H1 (cell line): ENCODE measurements at regions not wholly inside any gene's neighbourhood (a gene's known extent, or its start where the extent isn't known, plus 50 kb on each side); places are given as distances from the start of the nearest gene placed in this dataset.

Source experiments
- CTCF ChIA-PET: fragments of 300-600 bp; sonication (Branson Sonifier 250); formaldehyde crosslinking; loops from one replicate; lab custom pipeline; 2021; ENCODE audit not compliant: partially characterized antibody; lab: Charles Lee
- POLR2A ChIA-PET: fragments of 300-600 bp; sonication (Branson Sonifier 250); formaldehyde crosslinking; loops from one replicate; lab custom pipeline; 2021; ENCODE audit warnings: inconsistent platforms; ENCODE audit not compliant: partially characterized antibody; lab: Charles Lee
- DNase-seq, 2 experiments: peaks; one replicate each; pipeline versions ENCODE4 v3.0.0 to v3.0.0-alpha.2; 2010 to 2022; ENCODE audit warnings: low spot score in 2 of 2, low read depth in 1 of 2, mixed read lengths in 1 of 2
- FAIRE-seq: peaks from 2 replicates; lab custom pipeline; 2011; peaks lifted over from hg19 to GRCh38; lab: Jason Lieb, UNC
- H2AFZ ChIP-seq: 2 replicates; pipeline ENCODE4 v1.8.1; 2012; ENCODE audit warnings: low read length, inconsistent platforms
- H2AK5ac ChIP-seq: 2 replicates; pipeline ENCODE4 v1.6.1; 2013; ENCODE audit warnings: low read depth, low read length
- H2BK120ac ChIP-seq: replicated peaks from 2 replicates; pipeline ENCODE3; 2013; ENCODE audit warnings: low read depth, low read length, inconsistent platforms
- H2BK12ac ChIP-seq: 2 replicates; pipeline ENCODE4 v1.6.1; 2013; ENCODE audit warnings: low read depth, low read length
- H2BK15ac ChIP-seq: 2 replicates; pipeline ENCODE4 v1.6.1; 2013; ENCODE audit warnings: low read length
- H2BK20ac ChIP-seq: 2 replicates; pipeline ENCODE4 v1.6.1; 2013; ENCODE audit warnings: low read length
- H2BK5ac ChIP-seq: 2 replicates; pipeline ENCODE4 v1.6.1; 2013; ENCODE audit warnings: low read depth, low read length
- H3K14ac ChIP-seq: 2 replicates; pipeline ENCODE4 v1.6.1; 2013; ENCODE audit warnings: inconsistent platforms; ENCODE audit not compliant: insufficient read length
- H3K18ac ChIP-seq: 2 replicates; pipeline ENCODE4 v1.6.1; 2013; ENCODE audit warnings: low read length; ENCODE audit errors: extremely low read depth
- H3K23ac ChIP-seq: 2 replicates; pipeline ENCODE4 v1.6.1; 2013; ENCODE audit warnings: inconsistent platforms; ENCODE audit not compliant: insufficient read length
- H3K23me2 ChIP-seq: 2 replicates; pipeline ENCODE4 v1.6.1; 2013; ENCODE audit warnings: low read depth, low read length
- H3K27ac ChIP-seq: 2 replicates; pipeline ENCODE4 v1.6.1; 2011; ENCODE audit warnings: low read depth, low read length, inconsistent platforms
- H3K27me3 ChIP-seq, 4 experiments: replicated peaks in 1 of 4; 1 replicate in 1 of 4; 2 replicates in 3 of 4; pipeline versions ENCODE4 v1.6.1 to v1.8.1; 2011 to 2013; ENCODE audit warnings: low read length in 3 of 4, mild to moderate bottlenecking in 3 of 4, inconsistent platforms in 2 of 4, mixed read lengths in 2 of 4, moderate library complexity in 1 of 4; ENCODE audit not compliant: control insufficient read depth in 3 of 4, insufficient read depth in 3 of 4; ENCODE audit errors: extremely low read depth in 1 of 4
- H3K36me3 ChIP-seq, 4 experiments: 2 replicates each; pipeline versions ENCODE4 v1.6.1 to v1.8.1; 2011 to 2013; ENCODE audit warnings: mild to moderate bottlenecking in 4 of 4, low read length in 3 of 4, moderate library complexity in 2 of 4, control low read depth in 1 of 4, inconsistent platforms in 1 of 4; ENCODE audit not compliant: insufficient read depth in 4 of 4, control insufficient read depth in 2 of 4
- H3K4ac ChIP-seq: replicated peaks from 2 replicates; pipeline ENCODE3; 2013; ENCODE audit warnings: low read length, low read depth, mixed read lengths, inconsistent platforms; ENCODE audit not compliant: insufficient read length
- H3K4me1 ChIP-seq, 4 experiments: replicated peaks in 1 of 4; 1 replicate in 1 of 4; 2 replicates in 3 of 4; pipeline versions ENCODE4 v1.6.1 to v1.8.1; 2011 to 2013; ENCODE audit warnings: low read length in 3 of 4, inconsistent platforms in 2 of 4, mixed read lengths in 1 of 4; ENCODE audit not compliant: insufficient read depth in 4 of 4, control insufficient read depth in 3 of 4
- H3K4me2 ChIP-seq, 2 experiments: 2 replicates each; pipeline versions ENCODE4 v1.6.1 to v1.8.1; 2011 to 2013; ENCODE audit warnings: low read depth in 2 of 2, low read length in 2 of 2, control low read depth in 1 of 2, inconsistent platforms in 1 of 2, mild to moderate bottlenecking in 1 of 2; ENCODE audit not compliant: insufficient read depth in 1 of 2
- H3K4me3 ChIP-seq, 4 experiments: fragments of 200-600, 300-600 bp in 1 of 4; sonication (generic), shearing (Covaris generic), sonication (Bioruptor Twin) in 1 of 4; 2 replicates each; pipeline versions ENCODE4 v1.5.1 to v1.8.1; 2011 to 2016; ENCODE audit warnings: low read length in 4 of 4, low read depth in 3 of 4, control low read depth in 2 of 4, inconsistent platforms in 2 of 4, mild to moderate bottlenecking in 2 of 4, mixed read lengths in 1 of 4, moderate library complexity in 1 of 4; ENCODE audit not compliant: insufficient read depth in 2 of 4; ENCODE audit errors: extremely low read depth in 1 of 4
- H3K56ac ChIP-seq: replicated peaks from 2 replicates; pipeline ENCODE3; 2013; ENCODE audit warnings: low read depth, mild to moderate bottlenecking, mixed read lengths, low read length, inconsistent platforms; ENCODE audit not compliant: insufficient read length
- H3K79me1 ChIP-seq: 2 replicates; pipeline ENCODE4 v1.6.1; 2013; ENCODE audit warnings: low read depth, low read length, control low read depth
- H3K79me2 ChIP-seq, 2 experiments: 2 replicates each; pipeline versions ENCODE4 v1.6.1 to v1.8.1; 2012 to 2013; ENCODE audit warnings: low read length in 2 of 2, mild to moderate bottlenecking in 2 of 2, inconsistent platforms in 1 of 2; ENCODE audit not compliant: insufficient read depth in 2 of 2, control insufficient read depth in 1 of 2
- H3K9ac ChIP-seq, 4 experiments: replicated peaks in 1 of 4; 1 replicate in 1 of 4; 2 replicates in 3 of 4; pipeline versions ENCODE4 v1.6.1 to v1.8.1; 2011 to 2013; ENCODE audit warnings: low read depth in 3 of 4, low read length in 3 of 4, control low read depth in 2 of 4, mild to moderate bottlenecking in 2 of 4, moderate library complexity in 2 of 4, inconsistent platforms in 1 of 4; ENCODE audit errors: extremely low read depth in 1 of 4
- H3K9me3 ChIP-seq, 2 experiments: 2 replicates each; pipeline versions ENCODE4 v1.6.1 to v1.8.1; 2012 to 2013; ENCODE audit warnings: mild to moderate bottlenecking in 2 of 2, moderate library complexity in 2 of 2, control low read depth in 1 of 2, inconsistent platforms in 1 of 2, low read depth in 1 of 2, low read length in 1 of 2, mixed read lengths in 1 of 2; ENCODE audit not compliant: insufficient read depth in 2 of 2
- H4K20me1 ChIP-seq, 2 experiments: replicated peaks in 1 of 2; 2 replicates each; pipeline versions ENCODE3 to v1.8.1; 2011 to 2013; ENCODE audit warnings: inconsistent platforms in 2 of 2, low read length in 2 of 2, mild to moderate bottlenecking in 1 of 2; ENCODE audit not compliant: insufficient read depth in 2 of 2, control insufficient read depth in 1 of 2
- H4K5ac ChIP-seq: 2 replicates; pipeline ENCODE4 v1.6.1; 2013; ENCODE audit warnings: low read length, low read depth, mixed read lengths, inconsistent platforms; ENCODE audit not compliant: insufficient read length
- H4K8ac ChIP-seq: 2 replicates; pipeline ENCODE4 v1.8.0; 2013; ENCODE audit warnings: mild to moderate bottlenecking, moderate library complexity, low read length, inconsistent platforms; ENCODE audit not compliant: insufficient read depth; ENCODE audit errors: extremely low read depth
- H4K91ac ChIP-seq: replicated peaks from 2 replicates; pipeline ENCODE3; 2013; ENCODE audit warnings: low read length, mixed read lengths, inconsistent platforms; ENCODE audit not compliant: insufficient read length
- BCL11A ChIP-seq, 2 experiments: IDR thresholded peaks; one replicate each; pipeline ENCODE4 v1.6.1; 2011; ENCODE audit warnings: low read depth in 2 of 2, low read length in 2 of 2, mild to moderate bottlenecking in 2 of 2
- CEBPB ChIP-seq: IDR thresholded peaks from 2 replicates; pipeline ENCODE4 v1.6.1; 2012; ENCODE audit warnings: low read depth, low read length
- EP300 ChIP-seq, 2 experiments: IDR thresholded peaks; 1 replicate in 1 of 2; 2 replicates in 1 of 2; pipeline ENCODE4 v1.6.1; 2011 to 2012; ENCODE audit warnings: low read depth in 2 of 2, low read length in 2 of 2, mild to moderate bottlenecking in 2 of 2, borderline replicate concordance in 1 of 2, inconsistent platforms in 1 of 2, moderate library complexity in 1 of 2
- JUN ChIP-seq: IDR thresholded peaks from 2 replicates; pipeline ENCODE4 v1.6.1; 2011; ENCODE audit warnings: low read depth, mild to moderate bottlenecking, improper control_type of control experiment, low read length
- NANOG ChIP-seq: IDR thresholded peaks from 2 replicates; pipeline ENCODE4 v1.6.1; 2011; ENCODE audit warnings: low read length, low read depth, mild to moderate bottlenecking, inconsistent platforms; ENCODE audit not compliant: insufficient read depth, poor library complexity, severe bottlenecking
- NRF1 ChIP-seq: IDR thresholded peaks from 2 replicates; pipeline ENCODE4 v1.6.1; 2011; ENCODE audit warnings: mild to moderate bottlenecking, low read depth, low read length, improper control_type of control experiment
- PHF8 ChIP-seq: fragments of 200-600 bp; sonication (generic); conservative IDR thresholded peaks from 2 replicates; pipeline ENCODE4 v1.7.1; 2012; ENCODE audit warnings: low read depth, mild to moderate bottlenecking, inconsistent platforms, low read length, moderate library complexity
- SIRT6 ChIP-seq: IDR thresholded peaks from one replicate; pipeline ENCODE4 v1.7.1; 2012; ENCODE audit warnings: low read length, inconsistent platforms
- SUZ12 ChIP-seq: fragments of 200-600 bp; sonication (generic); IDR thresholded peaks from 2 replicates; pipeline ENCODE4 v1.6.1; 2012; ENCODE audit warnings: mild to moderate bottlenecking, inconsistent platforms, low read length, moderate library complexity, mixed read lengths
- TAF7 ChIP-seq: optimal IDR thresholded peaks from 2 replicates; pipeline ENCODE3; 2011; ENCODE audit warnings: low read depth, mild to moderate bottlenecking, inconsistent platforms, low read length, moderate library complexity, borderline replicate concordance
- TEAD4 ChIP-seq: IDR thresholded peaks from 2 replicates; pipeline ENCODE4 v1.6.1; 2012; ENCODE audit warnings: low read depth, low read length, inconsistent platforms, mixed read lengths
- ZNF274 ChIP-seq: IDR thresholded peaks from 2 replicates; pipeline ENCODE4 v1.7.0; 2012; ENCODE audit warnings: low read length, borderline replicate concordance; ENCODE audit errors: extremely low read depth
- WGBS, 2 experiments: shearing (Covaris generic) in 1 of 2; methylation state at CpG; one replicate each; pipeline versions ENCODE4 v1.1.6 to v1.1.7; 2013 to 2015; ENCODE audit warnings: low lambda C conversion rate in 2 of 2, mixed read lengths in 2 of 2, inconsistent platforms in 1 of 2, low coverage in 1 of 2, missing lambda C conversion rate in 1 of 2; ENCODE audit not compliant: insufficient replicate concordance in 2 of 2, insufficient coverage in 1 of 2, insufficient read length in 1 of 2; ENCODE audit errors: extremely low coverage in 1 of 2, missing lambda C conversion rate in 1 of 2; 5-methylcytosine and 5-hydroxymethylcytosine counted together

- Histone ChIP-seq H4K91ac (no peak overlapping the region), H2BK12ac (no peak overlapping the region), H3K27ac (no peak overlapping the region), H4K8ac (no peak overlapping the region), H3K4me1 (peaks cover 0 to 3% (median 0%) of the 10 kb centered on the region in 4 experiments; a peak in 2 of 7 replicates), H3K14ac (no peak overlapping the region), H3K4ac (no peak overlapping the region), H3K4me2 (no peak overlapping the region), H3K4me3 (no peak overlapping the region)
- 50% methylated on average over 1 of the region's 1 CpG; no CpG with 5 or more reads in 1 of the 2 experiments for WGBS, 2 experiments
- DNase-seq = no peak
- no peak for TF ChIP-seq CEBPB
- no peak for TF ChIP-seq ZNF274
- TF ChIP-seq TAF7 = no peak
- no peak for TF ChIP-seq SIRT6
- TF ChIP-seq TEAD4 = no peak
- TF ChIP-seq NRF1 = no peak
- TF ChIP-seq EP300 (IDR thresholded peaks at IDR 0.05; ENCODE audit: borderline replicate concordance in 1 of 2, low read depth in 2 of 2, low read length in 2 of 2) = no peak
- no peak for TF ChIP-seq SUZ12
- no peak for TF ChIP-seq JUN
- no peak for TF ChIP-seq NANOG
- no peak for TF ChIP-seq PHF8
- TF ChIP-seq BCL11A (IDR thresholded peaks at IDR 0.05; ENCODE audit: low read depth in 2 of 2, low read length in 2 of 2) = no peak
- TF ChIP-seq, all 59 proteins: peak for 0
- H3K18ac ChIP-seq = no peak overlapping the region
- H3K36me3 ChIP-seq = no peaks in the 10 kb centered on the region
- H3K27me3 ChIP-seq = no peaks in the 10 kb centered on the region
- no peak overlapping the region for H2BK15ac ChIP-seq
- H2AFZ ChIP-seq = no peak overlapping the region
- no peak for FAIRE-seq
- no peaks in the 10 kb centered on the region for H3K9me3 ChIP-seq
- H2BK5ac ChIP-seq = no peak overlapping the region
- ChIA-PET POLR2A (no interaction called here), CTCF (interaction anchor here (0.6 to 1.3 kb wide), 2 partner anchors 12 to 25 kb away, joined by 3 read pairs; no protein-coding TSS in a partner anchor)
- no peaks in the 10 kb centered on the region for H3K79me2 ChIP-seq
- H4K20me1 ChIP-seq = no peaks in the 10 kb centered on the region
- H2BK120ac ChIP-seq = no peak overlapping the region
- H2BK20ac ChIP-seq = no peak overlapping the region
- no peak overlapping the region for H3K9ac ChIP-seq
- H3K23me2 ChIP-seq = no peaks in the 10 kb centered on the region
- no peaks in the 10 kb centered on the region for H3K79me1 ChIP-seq
- no peak overlapping the region for H2AK5ac ChIP-seq
- no peak overlapping the region for H3K23ac ChIP-seq
- no peak overlapping the region for H4K5ac ChIP-seq
- H3K56ac ChIP-seq = no peak overlapping the region
These were observed 1621.6 kb downstream of the CDH8 start for GRCh38 chr16:60414613-60415012.
